Activated CD4-positive, alpha-beta T cell treated with anti-CD3 and anti-CD28 coated beads, Interleukin-2, Interleukin-4, amounts not matched to agents 100 ng/mL and 50 ng/mL, durations not matched to agents 16 hours and 8 hours (primary cell): ENCODE measurements at regions not wholly inside any gene's neighbourhood (a gene's known extent, or its start where the extent isn't known, plus 50 kb on each side); places are given as distances from the start of the nearest gene placed in this dataset.
A peak's percentile ranks its signal among the peaks of the same experiment; 100 is the strongest.
"Not testable (repeated sequence)": the region's sequence is repeated elsewhere in the genome, so short reads cannot be mapped to it uniquely, and the experiment has no call there.

Experiments
- DNase-seq: peaks from one replicate; pipeline ENCODE4 v3.0.0-alpha.2; 2020; ENCODE audit warnings: low spot score

GRCh38 chr10:31123946-31124345 lies 92.3 kb upstream of the ZNF438 start:
- no peak for DNase-seq

- DNase-seq: no peak
These were observed 93.2 kb upstream of the ZNF438 start for GRCh38 chr10:31124852-31125251.

GRCh38 chr10:31125789-31126188 lies 94.1 kb upstream of the ZNF438 start:
- no peak for DNase-seq

- no peak for DNase-seq
These were observed 94.9 kb upstream of the ZNF438 start for GRCh38 chr10:31126593-31126992.

GRCh38 chr10:31128536-31128935 lies 96.9 kb upstream of the ZNF438 start:
- no peak for DNase-seq

- no peak for DNase-seq
These were observed 97.6 kb upstream of the ZNF438 start for GRCh38 chr10:31129271-31129670.

GRCh38 chr10:31129880-31130405 lies 98.3 kb upstream of the ZNF438 start:
- no peak for DNase-seq

- no peak for DNase-seq
These were observed 98.7 kb upstream of the ZNF438 start for GRCh38 chr10:31130406-31130805.

- DNase-seq: no peak
These were observed 99.6 kb upstream of the ZNF438 start for GRCh38 chr10:31131251-31131650.

- DNase-seq: no peak
These were observed 101.1 kb upstream of the ZNF438 start for GRCh38 chr10:31132681-31133244.

GRCh38 chr10:31133251-31133791 lies 101.7 kb upstream of the ZNF438 start:
- no peak for DNase-seq

- DNase-seq: peak; percentile 69
These were observed 102.2 kb upstream of the ZNF438 start for GRCh38 chr10:31133792-31134310.

- peak; percentile 60 for DNase-seq
These were observed 102.8 kb upstream of the ZNF438 start for GRCh38 chr10:31134311-31134952.

- no peak for DNase-seq
These were observed 103.5 kb upstream of the ZNF438 start for GRCh38 chr10:31135171-31135570.

- DNase-seq: not testable (repeated sequence)
These were observed 104.1 kb upstream of the ZNF438 start for GRCh38 chr10:31135791-31136190.

GRCh38 chr10:31136386-31136785 lies 104.7 kb upstream of the ZNF438 start:
- DNase-seq: no peak

GRCh38 chr10:31136930-31137885 lies 105.5 kb upstream of the ZNF438 start:
- DNase-seq: peak; percentile 36

GRCh38 chr10:31138026-31138553 lies 106.4 kb upstream of the ZNF438 start:
- DNase-seq: no peak

- no peak for DNase-seq
These were observed 107.8 kb upstream of the ZNF438 start for GRCh38 chr10:31139497-31139896.

GRCh38 chr10:31140716-31141115 lies 109.1 kb upstream of the ZNF438 start:
- DNase-seq: no peak

GRCh38 chr10:31142026-31142425 lies 110.4 kb upstream of the ZNF438 start:
- no peak for DNase-seq
